Transverse colon (tissue), 4 donors: ENCODE measurements at regions not wholly inside any gene's neighbourhood (a gene's known extent, or its start where the extent isn't known, plus 50 kb on each side); places are given as distances from the start of the nearest gene placed in this dataset.

Experiments
- DNase-seq: peaks from one replicate; pipeline ENCODE4 v3.0.0-alpha.2; 2019
- H3K27ac ChIP-seq, 4 donors: fragments of 200-600 bp; sonication (generic); 2 replicates each; pipeline ENCODE4 v1.5.1; 2016 to 2018; ENCODE audit warnings: inconsistent platforms in 4 of 4
- H3K27me3 ChIP-seq: fragments of 200-600 bp; sonication (generic); 2 replicates; pipeline ENCODE4 v1.5.1; 2017; ENCODE audit warnings: inconsistent platforms
- H3K36me3 ChIP-seq, 4 donors: fragments of 200-600 bp; sonication (generic); 2 replicates each; pipeline ENCODE4 v1.5.1; 2017 to 2019; ENCODE audit warnings: inconsistent platforms in 4 of 4
- H3K4me1 ChIP-seq, 4 donors: fragments of 200-600 bp; sonication (generic); 2 replicates each; pipeline ENCODE4 v1.5.1; 2017 to 2020; ENCODE audit warnings: inconsistent platforms in 4 of 4
- H3K4me3 ChIP-seq, 4 donors: fragments of 200-600 bp; sonication (generic); 1 replicate in 1 of 4; 2 replicates in 3 of 4; pipeline versions ENCODE4 v1.5.1 to v1.6.1; 2017 to 2019; ENCODE audit warnings: inconsistent platforms in 4 of 4
- H3K9me3 ChIP-seq, 2 donors: fragments of 200-600 bp; sonication (generic); 2 replicates each; pipeline ENCODE4 v1.5.1; 2017 to 2019; ENCODE audit warnings: inconsistent platforms in 2 of 2
- CTCF ChIP-seq, 5 experiments: fragments of 200-600 bp in 3 of 5; fragments of 450-650 bp in 2 of 5; sonication (generic) in 3 of 5; IDR thresholded peaks; 1 replicate in 2 of 5; 2 replicates in 3 of 5; pipeline ENCODE4 v1.5.1; 2016 to 2017; ENCODE audit warnings: antibody characterized with exemption in 5 of 5, inconsistent platforms in 3 of 5, mild to moderate bottlenecking in 2 of 5, moderate library complexity in 1 of 5
- EP300 ChIP-seq: sonication (generic); formaldehyde crosslinking; IDR thresholded peaks from one replicate; pipeline ENCODE4 v1.6.1; 2017; ENCODE audit warnings: antibody characterized with exemption, low read depth
- POLR2A ChIP-seq: fragments of 450-650 bp; IDR thresholded peaks from one replicate; pipeline ENCODE4 v1.6.1; 2016; ENCODE audit warnings: antibody characterized with exemption, mild to moderate bottlenecking, moderate library complexity
- POLR2AphosphoS5 ChIP-seq, 3 donors: sonication (generic); formaldehyde crosslinking; IDR thresholded peaks; one replicate each; pipeline ENCODE4 v1.6.1; 2016; ENCODE audit warnings: antibody characterized with exemption in 3 of 3
- WGBS, 2 donors: methylation state at CpG; one replicate each; pipeline ENCODE4 v1.1.5; 2018; ENCODE audit warnings: low coverage in 1 of 2; 5-methylcytosine and 5-hydroxymethylcytosine counted together
- in situ Hi-C, 4 donors: fragments of 200-750 bp; cut with MboI; loops; one replicate each; pipeline versions ENCODE4 v1.15.0 to v1.15.1; 2017; ENCODE audit warnings: low sequenced_read_pairs in 3 of 4, low pct_ligation_motif_present in 1 of 4, low pct_unique_long_range_greater_than_20kb in 1 of 4
- intact Hi-C: fragments of 100-400 bp; cut with DNase I; formaldehyde crosslinking; loops from one replicate; pipeline ENCODE4 v1.15.1; 2023; ENCODE audit warnings: low total_unique reads

GRCh38 chr9:71524996-71525580 is 243.2 kb downstream of the CEMIP2 start:
- DNase-seq = no peak

DNA sequence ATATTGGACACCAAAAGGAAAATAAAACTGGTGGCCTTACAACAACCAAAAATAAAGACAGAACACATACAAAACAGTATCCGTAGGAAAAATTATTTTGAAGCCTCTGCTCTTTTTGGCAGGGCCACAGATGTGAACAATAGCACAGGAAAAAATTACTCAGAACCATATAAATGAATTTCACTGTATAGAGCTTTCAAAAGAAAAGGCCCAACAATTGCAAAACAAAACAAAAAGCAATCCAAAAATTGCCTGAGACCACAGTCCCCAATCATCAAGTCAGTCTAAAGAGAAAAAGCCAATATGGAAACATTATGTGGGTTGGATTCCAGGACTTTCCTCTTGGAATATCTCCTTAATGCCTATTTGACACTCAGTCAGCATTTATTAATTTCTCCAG is 243.8 kb downstream of the CEMIP2 start:
- WGBS, 2 donors = 20 to 65% methylated on average over 1 of the region's 1 CpG
- DNase-seq = no peak
- Histone ChIP-seq H3K27ac (no peak overlapping the region), H3K4me3 (no peak overlapping the region), H3K36me3 (no peaks in the 10 kb centered on the region), H3K9me3 (no peaks in the 10 kb centered on the region), H3K27me3 (no peaks in the 10 kb centered on the region), H3K4me1 (no peaks in the 10 kb centered on the region)
- no peak for TF ChIP-seq POLR2AphosphoS5 (IDR thresholded peaks at IDR 0.05)
- no peak for TF ChIP-seq EP300
- TF ChIP-seq POLR2A = no peak
- intact Hi-C loops = no loop called here
- in situ Hi-C loops = no loop called here

More at GRCh38 chr9:71524996-71525580, 243.2 kb downstream of the CEMIP2 start:
- intact Hi-C loops (no loop called here), in situ Hi-C loops (no loop called here)
- H3K36me3 ChIP-seq = no peaks in the 10 kb centered on the region
- H3K4me1 ChIP-seq = no peaks in the 10 kb centered on the region
- no peak overlapping the region for H3K4me3 ChIP-seq
- 89% methylated on average over 3 to 16 of the region's 16 CpGs for WGBS, 2 donors
- H3K27ac ChIP-seq = no peak overlapping the region
- no peaks in the 10 kb centered on the region for H3K27me3 ChIP-seq
- no peaks in the 10 kb centered on the region for H3K9me3 ChIP-seq
- TF ChIP-seq POLR2A (no peak), POLR2AphosphoS5 (IDR thresholded peaks at IDR 0.05) (no peak)

DNA sequence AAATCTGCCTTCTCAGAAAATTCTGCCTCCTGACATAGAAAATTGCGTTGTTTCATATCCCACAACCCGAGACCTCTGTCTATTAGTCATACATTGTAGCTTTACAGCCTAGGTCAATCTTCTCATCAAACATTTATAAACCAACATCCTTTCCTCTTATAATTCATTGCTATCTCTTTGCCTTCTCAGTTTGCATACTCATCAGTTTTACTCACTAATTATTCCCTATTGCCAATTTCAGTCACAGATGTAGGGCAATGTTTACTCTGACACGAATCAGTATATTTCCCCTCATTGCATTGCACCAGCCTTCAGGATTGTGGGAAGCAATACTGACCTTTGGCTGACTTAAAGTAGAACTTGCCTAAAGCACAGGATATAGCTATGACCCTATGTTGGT is 247.2 kb downstream of the CEMIP2 start:
- DNase-seq = no peak
- no peaks in the 10 kb centered on the region for H3K36me3 ChIP-seq
- no peak overlapping the region for H3K4me3 ChIP-seq
- H3K4me1 ChIP-seq = peaks cover 0 to 3% (median 0%) of the 10 kb centered on the region in 4 donors
- H3K27ac ChIP-seq = no peak overlapping the region
- no peaks in the 10 kb centered on the region for H3K27me3 ChIP-seq
- in situ Hi-C loops = no loop called here
- 38 to 53% methylated on average over 3 of the region's 3 CpGs for WGBS, 2 donors
- no peak for TF ChIP-seq POLR2A
- TF ChIP-seq EP300 = no peak
- no peak for TF ChIP-seq POLR2AphosphoS5 (IDR thresholded peaks at IDR 0.05)
- TF ChIP-seq CTCF (IDR thresholded peaks at IDR 0.05) = no peak
- intact Hi-C loops = no loop called here
- H3K9me3 ChIP-seq = no peaks in the 10 kb centered on the region

GRCh38 chr9:71519098-71519696 is 249.1 kb downstream of the CEMIP2 start:
- DNase-seq = no peak
- Histone ChIP-seq H3K9me3 (no peaks in the 10 kb centered on the region), H3K36me3 (no peaks in the 10 kb centered on the region), H3K4me3 (no peak overlapping the region), H3K27me3 (no peaks in the 10 kb centered on the region), H3K27ac (no peak overlapping the region), H3K4me1 (peaks cover 0 to 3% (median 0%) of the 10 kb centered on the region in 4 donors)
- intact Hi-C loops = no loop called here
- TF ChIP-seq CTCF (IDR thresholded peaks at IDR 0.05) (no peak), EP300 (no peak), POLR2AphosphoS5 (IDR thresholded peaks at IDR 0.05) (no peak), POLR2A (no peak)
- in situ Hi-C loops = no loop called here
- 27 to 32% methylated on average over 1 of the region's 1 CpG for WGBS, 2 donors

GRCh38 chr9:71518045-71518827 is 250.1 kb downstream of the CEMIP2 start:
- no peak for DNase-seq
- Histone ChIP-seq H3K9me3 (no peaks in the 10 kb centered on the region), H3K27me3 (no peaks in the 10 kb centered on the region), H3K36me3 (no peaks in the 10 kb centered on the region), H3K27ac (no peak overlapping the region), H3K4me1 (peaks cover 0 to 3% (median 0%) of the 10 kb centered on the region in 4 donors), H3K4me3 (no peak overlapping the region)
- no peak for TF ChIP-seq POLR2A
- TF ChIP-seq CTCF (IDR thresholded peaks at IDR 0.05) = no peak
- TF ChIP-seq POLR2AphosphoS5 (IDR thresholded peaks at IDR 0.05) = no peak
- TF ChIP-seq EP300 = no peak
- 17 to 64% methylated on average over 1 to 3 of the region's 3 CpGs for WGBS, 2 donors
- in situ Hi-C loops (no loop called here), intact Hi-C loops (no loop called here)
